ENCODE measurements at regions not wholly inside any gene's neighbourhood (a gene's known extent, or its start where the extent isn't known, plus 50 kb on each side); places are given as distances from the start of the nearest gene placed in this dataset.

DNA sequence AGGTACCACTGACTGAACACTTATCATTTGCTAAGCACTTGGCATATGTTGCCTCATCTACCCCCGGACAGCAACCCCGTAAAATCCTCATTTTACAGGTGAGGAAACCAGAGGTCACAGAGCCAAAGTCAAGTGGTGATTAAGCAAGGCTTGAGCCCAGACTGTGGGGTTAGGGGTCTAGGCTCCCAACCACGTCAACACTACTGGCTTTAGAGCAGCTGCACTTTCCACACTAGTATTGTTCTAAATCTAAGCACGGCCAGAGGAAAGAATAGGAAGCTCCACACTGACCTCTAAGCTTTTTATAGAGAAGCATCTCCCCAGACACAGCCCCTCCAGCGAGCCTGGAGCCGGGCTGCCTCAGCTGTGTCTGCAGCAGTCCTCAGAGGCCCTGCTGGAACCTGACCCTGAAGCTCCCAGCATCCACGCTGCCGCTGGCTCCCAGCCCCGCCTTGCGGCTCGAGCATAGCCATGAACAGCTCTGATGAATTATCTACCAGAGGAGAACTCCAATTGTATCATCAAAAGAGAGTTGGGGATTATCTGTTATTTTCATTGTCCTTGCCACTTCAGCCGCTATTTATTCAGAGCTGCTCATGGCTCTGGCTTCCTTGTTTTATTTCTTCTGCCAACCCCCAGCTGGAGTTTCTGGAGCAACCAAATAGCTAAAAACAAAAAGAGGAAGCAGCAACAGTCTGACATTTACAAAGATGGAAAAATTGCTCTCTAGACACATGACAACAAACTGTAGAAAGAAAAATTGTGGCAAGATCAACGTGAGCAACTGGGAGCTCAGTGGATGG lies 62.2 kb upstream of the RTN4 start:
- WGBS (ENCODE audit: low lambda C conversion rate), result 89% methylated on average over 6 of the region's 13 CpGs
- Histone ChIP-seq H3K9ac (0 out of 2 replicates have a peak overlapping the region, but pooled peaks have one; percentile 7), H3K27ac (ENCODE audit: low read depth in 2 of 2, low read length in 1 of 2) (peak overlapping the region; percentile 81 to 87), H3K9me2 (no peaks in the 10 kb centered on the region), H3K27me3 (ENCODE audit: insufficient read depth) (no peaks in the 10 kb centered on the region), H3K4me2 (peak overlapping the region; percentile 73), H3F3A (replicated peaks; ENCODE audit: insufficient read depth) (peaks cover 33% of the 10 kb centered on the region), H4K20me1 (ENCODE audit: insufficient read depth) (no peaks in the 10 kb centered on the region), H2AFZ (ENCODE audit: low read depth) (no peak overlapping the region), H3K79me2 (ENCODE audit: insufficient read depth) (no peaks in the 10 kb centered on the region), H3K4me3 (ENCODE audit: low read depth in 2 of 2, low read length in 1 of 2) (no peak overlapping the region), H3K9me3 (no peaks in the 10 kb centered on the region), H3K4me1 (ENCODE audit: control insufficient read depth in 1 of 2, insufficient read depth in 2 of 2, low read depth in 1 of 2, low read length in 1 of 2) (peaks cover 19 to 74% of the 10 kb centered on the region in 2 experiments), H3K36me3 (replicated peaks in 1 of 2; ENCODE audit: control insufficient read depth in 1 of 2, insufficient read depth in 2 of 2, low read length in 1 of 2) (no peaks in the 10 kb centered on the region)
- DNase-seq, result no peak
- ChIA-PET CTCF (interaction anchor here (0.9 kb wide), 1 partner anchor 97 kb away, joined by 4 read pairs; no protein-coding TSS in a partner anchor), POLR2A (no interaction called here)
- TF ChIP-seq, protein P1, sequence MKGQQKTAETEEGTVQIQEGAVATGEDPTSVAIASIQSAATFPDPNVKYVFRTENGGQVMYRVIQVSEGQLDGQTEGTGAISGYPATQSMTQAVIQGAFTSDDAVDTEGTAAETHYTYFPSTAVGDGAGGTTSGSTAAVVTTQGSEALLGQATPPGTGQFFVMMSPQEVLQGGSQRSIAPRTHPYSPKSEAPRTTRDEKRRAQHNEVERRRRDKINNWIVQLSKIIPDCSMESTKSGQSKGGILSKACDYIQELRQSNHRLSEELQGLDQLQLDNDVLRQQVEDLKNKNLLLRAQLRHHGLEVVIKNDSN (IDR thresholded peaks at IDR 0.05; ENCODE audit: borderline replicate concordance, low read depth), result no peak
- TF ChIP-seq YY1 (IDR thresholded peaks at IDR 0.05; ENCODE audit: low read depth), result no peak

DNA sequence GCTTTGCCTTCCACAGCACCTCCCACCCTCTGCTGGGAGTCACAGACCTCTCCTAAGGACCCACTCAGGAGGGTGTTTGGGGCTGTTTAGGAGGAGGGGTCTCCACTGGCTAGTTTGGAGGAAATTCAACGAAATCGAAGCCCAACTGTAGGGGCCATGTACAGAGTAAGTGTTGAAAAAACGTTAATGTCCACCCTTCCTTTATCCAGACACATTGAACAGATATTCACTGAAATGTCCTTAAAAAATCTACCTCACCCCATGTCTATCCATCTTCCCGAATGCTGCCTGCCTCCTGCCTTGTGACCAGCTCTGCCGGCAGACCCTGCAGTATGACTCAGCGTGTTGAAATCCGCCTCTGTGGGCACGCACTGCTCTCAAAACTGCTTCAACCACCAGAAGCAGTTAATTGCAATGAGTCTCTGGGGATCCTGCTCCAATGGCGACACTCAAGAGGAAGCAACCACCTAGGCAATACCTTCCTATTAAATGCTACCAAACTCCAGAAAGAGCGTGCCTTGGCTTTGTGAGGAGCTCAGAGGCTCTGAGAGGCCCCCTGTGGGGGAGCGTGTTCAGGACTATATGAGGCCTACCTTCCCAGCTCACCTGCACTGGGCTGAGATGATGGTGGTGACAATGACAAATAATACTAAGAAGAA lies 61.4 kb upstream of the RTN4 start:
- CTCF ChIA-PET, result no interaction called here
- Histone ChIP-seq H3K79me2 (ENCODE audit: insufficient read depth) (no peaks in the 10 kb centered on the region), H3K36me3 (replicated peaks in 1 of 2; ENCODE audit: control insufficient read depth in 1 of 2, insufficient read depth in 2 of 2, low read length in 1 of 2) (no peaks in the 10 kb centered on the region), H3K27me3 (ENCODE audit: insufficient read depth) (no peaks in the 10 kb centered on the region), H3F3A (replicated peaks; ENCODE audit: insufficient read depth) (peaks cover 36% of the 10 kb centered on the region), H3K9me2 (no peaks in the 10 kb centered on the region), H3K4me2 (peak overlapping the region; percentile 73), H3K4me3 (ENCODE audit: low read depth in 2 of 2, low read length in 1 of 2) (no peak overlapping the region), H4K20me1 (ENCODE audit: insufficient read depth) (no peaks in the 10 kb centered on the region), H3K9ac (peak overlapping the region; percentile 65), H3K4me1 (ENCODE audit: control insufficient read depth in 1 of 2, insufficient read depth in 2 of 2, low read depth in 1 of 2, low read length in 1 of 2) (peaks cover 20 to 78% of the 10 kb centered on the region in 2 experiments), H3K27ac (ENCODE audit: low read depth in 2 of 2, low read length in 1 of 2) (peak overlapping the region; percentile 81 to 87; a peak in 3 of 4 replicates), H2AFZ (ENCODE audit: low read depth) (no peak overlapping the region; the same call in 1 of the 2 replicates), H3K9me3 (no peaks in the 10 kb centered on the region)
- 33% methylated on average over 11 of the region's 11 CpGs for WGBS (ENCODE audit: low lambda C conversion rate)
- POLR2A ChIA-PET, result no interaction called here
- DNase-seq, result no peak
- TF ChIP-seq MAX (IDR thresholded peaks at IDR 0.05; ENCODE audit: low read depth) (peak; percentile 60), JUND (IDR thresholded peaks at IDR 0.05) (peak; percentile 77; the same call in 1 of the 2 replicates), POLR2AphosphoS5 (IDR thresholded peaks at IDR 0.05; ENCODE audit: low read depth, low read length) (peak; percentile 55; the same call in 1 of the 2 replicates), GABPA (IDR thresholded peaks at IDR 0.05; ENCODE audit: low read depth) (no peak), ZBTB33 (IDR thresholded peaks at IDR 0.05; ENCODE audit: borderline replicate concordance, low read depth) (no peak), NRF1 (IDR thresholded peaks at IDR 0.05; ENCODE audit: low read depth, low read length) (no peak), TAF1 (IDR thresholded peaks at IDR 0.05; ENCODE audit: borderline replicate concordance, low read depth, low read length) (peak; percentile 56; the same call in 1 of the 2 replicates), RFX5 (IDR thresholded peaks at IDR 0.05; ENCODE audit: low read length) (no peak), RXRA (IDR thresholded peaks at IDR 0.05; ENCODE audit: borderline replicate concordance, low read depth) (no peak), TEAD4 (IDR thresholded peaks at IDR 0.05; ENCODE audit: borderline replicate concordance, insufficient read depth) (0 out of 2 replicates have a peak, but pooled peaks have one; percentile 18), NFIC (IDR thresholded peaks at IDR 0.05; ENCODE audit: borderline replicate concordance) (peak; percentile 41; the same call in 1 of the 2 replicates), EZH2phosphoT487 (IDR thresholded peaks at IDR 0.05; ENCODE audit: borderline replicate concordance, low read depth) (no peak), SMC3 (IDR thresholded peaks at IDR 0.05; ENCODE audit: low read depth, low read length) (no peak; the same call in 1 of the 2 replicates), MXI1 (IDR thresholded peaks at IDR 0.05; ENCODE audit: low read depth, low read length) (no peak), RCOR1 (IDR thresholded peaks at IDR 0.05; ENCODE audit: low read length) (no peak), SIN3A (IDR thresholded peaks at IDR 0.05; ENCODE audit: borderline replicate concordance, low read depth, low read length) (no peak), GATA2 (CRISPR knock-in tag; IDR thresholded peaks at IDR 0.05) (no peak)
- TF ChIP-seq, protein P2, sequence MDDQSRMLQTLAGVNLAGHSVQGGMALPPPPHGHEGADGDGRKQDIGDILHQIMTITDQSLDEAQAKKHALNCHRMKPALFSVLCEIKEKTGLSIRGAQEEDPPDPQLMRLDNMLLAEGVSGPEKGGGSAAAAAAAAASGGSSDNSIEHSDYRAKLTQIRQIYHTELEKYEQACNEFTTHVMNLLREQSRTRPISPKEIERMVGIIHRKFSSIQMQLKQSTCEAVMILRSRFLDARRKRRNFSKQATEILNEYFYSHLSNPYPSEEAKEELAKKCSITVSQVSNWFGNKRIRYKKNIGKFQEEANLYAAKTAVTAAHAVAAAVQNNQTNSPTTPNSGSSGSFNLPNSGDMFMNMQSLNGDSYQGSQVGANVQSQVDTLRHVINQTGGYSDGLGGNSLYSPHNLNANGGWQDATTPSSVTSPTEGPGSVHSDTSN (IDR thresholded peaks at IDR 0.05), result peak; percentile 82

Measured in SK-N-SH (cell line).